ENCODE measurements at regions not wholly inside any gene's neighbourhood (a gene's known extent, or its start where the extent isn't known, plus 50 kb on each side); places are given as distances from the start of the nearest gene placed in this dataset.

DNA sequence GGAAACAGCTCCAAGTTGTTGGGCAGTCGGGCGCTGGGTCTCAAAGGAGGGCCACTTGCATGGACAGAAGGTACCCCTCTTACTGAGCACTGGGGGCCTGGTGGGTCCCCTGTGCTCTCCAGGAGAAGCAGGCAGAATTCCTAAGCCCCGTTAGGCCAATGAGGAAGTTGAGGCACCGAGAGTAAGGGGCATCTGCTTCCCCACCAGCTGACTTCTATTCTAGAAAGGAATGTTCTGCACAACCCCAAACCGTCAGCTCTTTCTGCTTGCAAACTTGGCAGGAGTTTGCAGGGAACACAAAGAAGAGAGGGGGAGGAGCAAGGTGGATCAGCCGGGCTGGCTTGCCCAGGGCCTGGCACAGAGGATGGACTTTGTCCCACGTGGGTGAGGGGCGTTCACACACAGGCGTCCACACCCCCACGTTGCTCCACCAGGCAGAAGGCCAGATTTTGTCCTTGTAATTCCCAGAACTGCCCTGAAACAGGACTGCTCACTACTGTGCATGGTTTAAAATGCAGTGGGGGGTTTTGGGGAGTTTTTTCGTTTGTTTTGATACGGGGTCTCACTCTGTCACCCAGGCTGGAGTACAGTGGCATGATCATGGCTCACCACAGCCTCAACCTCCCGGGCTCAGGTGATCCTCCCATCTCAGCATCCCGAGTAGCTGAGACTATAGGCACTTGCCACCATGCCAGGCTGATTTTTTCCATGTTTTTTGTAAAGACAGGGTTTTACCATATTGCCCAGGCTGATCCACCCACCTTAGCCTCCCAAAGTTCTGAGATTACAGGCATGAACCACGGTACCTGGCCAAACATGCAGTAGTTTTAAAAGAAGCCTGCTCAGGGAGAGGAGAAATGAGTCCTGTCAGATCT lies 93.3 kb downstream of the SNX5 start:
- TF ChIP-seq EZH2phosphoT487 (IDR thresholded peaks at IDR 0.05; ENCODE audit: insufficient read depth, low read depth) (no peak), EZH2 (IDR thresholded peaks at IDR 0.05; ENCODE audit: insufficient read depth, poor library complexity, severe bottlenecking) (no peak)
